HL-60 (cell line): ENCODE measurements at regions not wholly inside any gene's neighbourhood (a gene's known extent, or its start where the extent isn't known, plus 50 kb on each side); places are given as distances from the start of the nearest gene placed in this dataset.

Source experiments
- DNase-seq, 2 experiments: peaks; one replicate each; pipeline ENCODE4 v3.0.0-alpha.2; 2010 to 2020; ENCODE audit warnings: low read depth in 1 of 2, low spot score in 1 of 2
- H3K27ac ChIP-seq: fragments of 250-450 bp; sonication (Bioruptor Pico); replicated peaks from 2 replicates; pipeline ENCODE4 v1.5.1; 2020; ENCODE audit warnings: mild to moderate bottlenecking, moderate library complexity
- H3K27me3 ChIP-seq: fragments of 250-450 bp; sonication (Bioruptor Pico); 2 replicates; pipeline ENCODE4 v1.5.1; 2021; ENCODE audit warnings: mild to moderate bottlenecking, moderate library complexity; ENCODE audit not compliant: insufficient read depth, poor library complexity, severe bottlenecking
- H3K4me3 ChIP-seq: replicated peaks from 2 replicates; pipeline ENCODE4 v1.5.1; 2011; ENCODE audit warnings: mild to moderate bottlenecking, control low read depth, low read length; ENCODE audit not compliant: insufficient read depth
- GABPA ChIP-seq: IDR thresholded peaks from 2 replicates; pipeline ENCODE4 v1.6.1; 2012; ENCODE audit warnings: low read depth
- POLR2AphosphoS5 ChIP-seq: IDR thresholded peaks from 2 replicates; pipeline ENCODE4 v1.6.1; 2012; ENCODE audit warnings: low read depth
- SPI1 ChIP-seq: IDR thresholded peaks from 2 replicates; pipeline ENCODE4 v1.6.1; 2012; ENCODE audit warnings: low read depth, mild to moderate bottlenecking, borderline replicate concordance
- TF ChIP-seq, protein P1 (sequence below): IDR thresholded peaks from one replicate; pipeline ENCODE4 v1.5.1; 2011; ENCODE audit warnings: low read length, control low read depth, inconsistent platforms; ENCODE audit not compliant: insufficient read depth
- TF ChIP-seq, protein P2 (sequence below): IDR thresholded peaks from 2 replicates; pipeline ENCODE4 v1.6.1; 2012; ENCODE audit warnings: low read depth; ENCODE audit not compliant: insufficient replicate concordance

DNA sequence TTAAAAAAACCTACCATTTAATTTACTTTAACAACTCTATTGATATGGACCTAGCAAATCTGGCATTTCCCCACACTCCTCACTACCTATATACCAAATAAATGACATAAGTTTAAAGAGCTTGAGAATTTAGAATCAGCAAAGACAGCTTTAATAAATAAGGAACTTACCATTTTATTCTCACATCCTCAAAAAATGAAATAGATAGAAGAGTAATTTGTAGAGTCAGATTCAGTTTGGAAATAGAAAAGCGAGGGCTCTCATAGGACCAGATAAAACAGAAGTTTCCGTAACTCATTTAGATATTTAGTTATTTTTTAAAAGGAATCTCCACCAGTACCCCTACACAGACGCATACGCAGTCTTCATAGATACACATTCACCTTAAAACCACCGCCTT is 117.9 kb downstream of the RGS2 start:
- DNase-seq, result no peak
- Histone ChIP-seq H3K27me3 (no peaks in the 10 kb centered on the region), H3K27ac (no peak overlapping the region), H3K4me3 (no peak overlapping the region)
- no peak for TF ChIP-seq SPI1
- no peak for TF ChIP-seq GABPA
- TF ChIP-seq, protein P1, sequence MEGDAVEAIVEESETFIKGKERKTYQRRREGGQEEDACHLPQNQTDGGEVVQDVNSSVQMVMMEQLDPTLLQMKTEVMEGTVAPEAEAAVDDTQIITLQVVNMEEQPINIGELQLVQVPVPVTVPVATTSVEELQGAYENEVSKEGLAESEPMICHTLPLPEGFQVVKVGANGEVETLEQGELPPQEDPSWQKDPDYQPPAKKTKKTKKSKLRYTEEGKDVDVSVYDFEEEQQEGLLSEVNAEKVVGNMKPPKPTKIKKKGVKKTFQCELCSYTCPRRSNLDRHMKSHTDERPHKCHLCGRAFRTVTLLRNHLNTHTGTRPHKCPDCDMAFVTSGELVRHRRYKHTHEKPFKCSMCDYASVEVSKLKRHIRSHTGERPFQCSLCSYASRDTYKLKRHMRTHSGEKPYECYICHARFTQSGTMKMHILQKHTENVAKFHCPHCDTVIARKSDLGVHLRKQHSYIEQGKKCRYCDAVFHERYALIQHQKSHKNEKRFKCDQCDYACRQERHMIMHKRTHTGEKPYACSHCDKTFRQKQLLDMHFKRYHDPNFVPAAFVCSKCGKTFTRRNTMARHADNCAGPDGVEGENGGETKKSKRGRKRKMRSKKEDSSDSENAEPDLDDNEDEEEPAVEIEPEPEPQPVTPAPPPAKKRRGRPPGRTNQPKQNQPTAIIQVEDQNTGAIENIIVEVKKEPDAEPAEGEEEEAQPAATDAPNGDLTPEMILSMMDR, result no peak
- TF ChIP-seq, protein P2, sequence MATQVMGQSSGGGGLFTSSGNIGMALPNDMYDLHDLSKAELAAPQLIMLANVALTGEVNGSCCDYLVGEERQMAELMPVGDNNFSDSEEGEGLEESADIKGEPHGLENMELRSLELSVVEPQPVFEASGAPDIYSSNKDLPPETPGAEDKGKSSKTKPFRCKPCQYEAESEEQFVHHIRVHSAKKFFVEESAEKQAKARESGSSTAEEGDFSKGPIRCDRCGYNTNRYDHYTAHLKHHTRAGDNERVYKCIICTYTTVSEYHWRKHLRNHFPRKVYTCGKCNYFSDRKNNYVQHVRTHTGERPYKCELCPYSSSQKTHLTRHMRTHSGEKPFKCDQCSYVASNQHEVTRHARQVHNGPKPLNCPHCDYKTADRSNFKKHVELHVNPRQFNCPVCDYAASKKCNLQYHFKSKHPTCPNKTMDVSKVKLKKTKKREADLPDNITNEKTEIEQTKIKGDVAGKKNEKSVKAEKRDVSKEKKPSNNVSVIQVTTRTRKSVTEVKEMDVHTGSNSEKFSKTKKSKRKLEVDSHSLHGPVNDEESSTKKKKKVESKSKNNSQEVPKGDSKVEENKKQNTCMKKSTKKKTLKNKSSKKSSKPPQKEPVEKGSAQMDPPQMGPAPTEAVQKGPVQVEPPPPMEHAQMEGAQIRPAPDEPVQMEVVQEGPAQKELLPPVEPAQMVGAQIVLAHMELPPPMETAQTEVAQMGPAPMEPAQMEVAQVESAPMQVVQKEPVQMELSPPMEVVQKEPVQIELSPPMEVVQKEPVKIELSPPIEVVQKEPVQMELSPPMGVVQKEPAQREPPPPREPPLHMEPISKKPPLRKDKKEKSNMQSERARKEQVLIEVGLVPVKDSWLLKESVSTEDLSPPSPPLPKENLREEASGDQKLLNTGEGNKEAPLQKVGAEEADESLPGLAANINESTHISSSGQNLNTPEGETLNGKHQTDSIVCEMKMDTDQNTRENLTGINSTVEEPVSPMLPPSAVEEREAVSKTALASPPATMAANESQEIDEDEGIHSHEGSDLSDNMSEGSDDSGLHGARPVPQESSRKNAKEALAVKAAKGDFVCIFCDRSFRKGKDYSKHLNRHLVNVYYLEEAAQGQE, result no peak
- TF ChIP-seq POLR2AphosphoS5, result no peak

DNA sequence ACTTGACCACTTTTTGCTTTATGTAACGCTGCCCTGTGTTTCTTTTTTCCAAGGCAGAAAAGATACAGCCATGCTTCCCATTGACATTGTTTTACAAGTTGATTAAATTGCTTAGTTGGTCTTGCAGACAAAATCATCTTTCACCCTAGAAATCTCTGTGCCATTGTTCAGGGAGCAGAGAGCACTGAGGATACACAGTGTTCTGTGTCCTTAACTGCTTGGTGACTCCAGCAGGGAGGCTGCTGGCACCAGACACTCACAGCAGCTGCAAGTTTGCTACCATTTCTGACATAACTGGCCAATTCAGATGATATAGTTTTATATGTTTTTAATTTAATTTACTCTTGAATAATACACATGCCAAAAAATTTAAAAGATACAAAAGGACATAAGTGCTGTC is 118.7 kb downstream of the RGS2 start:
- no peak for DNase-seq
- H3K27me3 ChIP-seq, result no peaks in the 10 kb centered on the region
- TF ChIP-seq GABPA (no peak), POLR2AphosphoS5 (no peak), SPI1 (no peak)
- TF ChIP-seq, protein P2, result no peak
- TF ChIP-seq, protein P1, result no peak

DNA sequence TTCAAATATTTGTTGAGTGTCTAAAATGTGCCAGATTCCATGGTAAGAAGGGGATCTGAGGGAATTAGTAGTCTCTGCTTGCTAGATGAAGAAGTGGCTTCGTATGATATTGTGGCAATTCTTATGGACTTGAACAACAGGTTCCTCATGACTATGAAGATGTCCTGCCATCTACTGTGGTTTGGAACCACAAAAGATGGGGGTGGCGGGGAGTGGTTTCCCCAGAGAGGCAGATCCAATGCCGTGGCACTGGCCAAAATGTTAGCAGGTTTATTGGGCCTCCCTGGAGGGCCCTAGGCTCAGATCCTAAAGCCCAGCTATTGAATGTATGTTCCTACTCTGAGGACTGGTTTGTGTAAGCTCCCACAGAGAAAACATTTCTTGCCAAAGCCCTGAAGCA is 120.8 kb downstream of the RGS2 start:
- no peak overlapping the region for H3K27ac ChIP-seq
- H3K4me3 ChIP-seq, result no peak overlapping the region
- H3K27me3 ChIP-seq, result no peaks in the 10 kb centered on the region
- DNase-seq, result peak in 1 of 2 experiments; percentile 31
- TF ChIP-seq, protein P2, result no peak
- no peak for TF ChIP-seq GABPA
- no peak for TF ChIP-seq POLR2AphosphoS5
- TF ChIP-seq, protein P1, result no peak
- TF ChIP-seq SPI1, result no peak

More for the DNA sequence above, 118.7 kb downstream of the RGS2 start:
- H3K27ac ChIP-seq, result no peak overlapping the region
- no peak overlapping the region for H3K4me3 ChIP-seq
